Inflammatory macrophage treated with lipopolysaccharide for 1 hour (primary cell): ENCODE measurements at regions not wholly inside any gene's neighbourhood (a gene's known extent, or its start where the extent isn't known, plus 50 kb on each side); places are given as distances from the start of the nearest gene placed in this dataset.
A peak's percentile ranks its signal among the peaks of the same experiment; 100 is the strongest.

Experiments used
- DNase-seq, 2 donors: peaks; one replicate each; pipeline ENCODE4 v3.0.0-alpha.2; 2020 to 2022

GRCh38 chr7:42858570-42858969, 53.3 kb downstream of the C7orf25 start:
- no peak for DNase-seq

GRCh38 chr7:42856605-42856987, 55.3 kb downstream of the C7orf25 start:
- no peak for DNase-seq

GRCh38 chr7:42854571-42855118, 57.2 kb downstream of the C7orf25 start:
- DNase-seq = no peak

DNA sequence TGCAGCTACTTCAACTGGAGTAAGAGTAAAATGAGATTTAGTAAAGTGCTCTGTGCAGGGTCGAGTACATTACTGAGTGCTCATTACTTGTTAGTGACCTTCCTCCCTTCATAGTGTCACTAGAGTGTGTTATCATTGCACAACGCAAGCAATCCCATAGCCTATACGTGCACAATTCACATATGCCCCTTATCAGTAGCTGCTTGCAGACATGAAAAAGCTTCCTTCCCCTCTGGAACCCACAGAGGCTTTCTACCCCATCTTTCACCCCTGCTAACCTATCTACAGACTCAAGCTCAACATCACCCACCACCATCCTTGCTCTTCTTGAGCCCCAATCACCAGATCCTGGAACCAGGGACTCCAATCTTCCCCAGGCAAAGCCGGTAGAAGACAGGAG, 59.3 kb downstream of the C7orf25 start:
- DNase-seq = no peak

- peak; percentile 2 to 10 for DNase-seq
Observed at GRCh38 chr7:42843205-42843800, 68.6 kb downstream of the C7orf25 start.

DNA sequence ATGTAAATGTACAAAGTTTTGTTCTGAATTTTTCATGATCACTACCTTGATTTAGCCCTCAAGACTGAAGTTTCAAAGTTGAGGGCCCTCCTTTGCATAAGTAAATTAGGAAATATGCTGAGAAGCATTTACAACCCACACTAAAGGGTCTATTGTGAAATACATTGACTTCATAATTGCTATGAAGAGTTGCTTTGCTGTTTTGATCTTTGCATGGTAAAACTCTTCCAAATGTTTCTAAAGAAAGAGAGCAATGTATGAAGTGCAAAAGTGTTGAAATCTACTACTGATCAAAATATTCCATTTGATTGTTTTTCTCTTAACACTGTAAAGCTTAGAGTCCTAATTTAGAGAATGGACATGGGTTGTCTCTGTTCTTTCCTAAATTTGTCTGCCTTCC, 77.2 kb downstream of the C7orf25 start:
- peak; percentile 2 to 19 for DNase-seq

GRCh38 chr7:42833411-42833810, 78.5 kb downstream of the C7orf25 start:
- no peak for DNase-seq

GRCh38 chr7:42832667-42833066, 79.2 kb downstream of the C7orf25 start:
- no peak for DNase-seq

- DNase-seq = no peak
Observed at GRCh38 chr7:42831718-42832522, 80.0 kb downstream of the C7orf25 start.

- no peak for DNase-seq
Observed at GRCh38 chr7:42831006-42831717, 80.7 kb downstream of the C7orf25 start.

- DNase-seq = no peak
Observed at GRCh38 chr7:42812779-42813178, 99.1 kb downstream of the C7orf25 start.

DNA sequence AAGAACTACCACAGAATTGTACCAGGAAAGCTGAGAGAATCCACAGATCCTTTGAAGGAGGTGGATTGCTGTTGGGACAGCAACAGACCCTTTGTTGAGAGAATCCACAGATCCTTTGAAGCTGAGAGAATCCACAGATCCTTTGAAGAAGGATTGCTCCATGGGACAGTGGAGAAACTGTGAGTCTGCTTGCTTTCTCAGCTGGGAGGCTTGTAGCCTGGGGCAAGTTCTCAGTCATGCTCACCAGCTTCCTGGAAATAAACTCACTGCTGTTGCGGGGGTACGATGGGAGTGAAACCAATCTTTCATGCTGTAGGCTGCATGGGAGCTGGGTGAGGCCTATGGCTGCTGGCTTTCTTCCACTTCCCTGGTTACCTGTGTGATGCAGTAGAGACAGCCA, 106.3 kb downstream of the C7orf25 start:
- DNase-seq = no peak

DNA sequence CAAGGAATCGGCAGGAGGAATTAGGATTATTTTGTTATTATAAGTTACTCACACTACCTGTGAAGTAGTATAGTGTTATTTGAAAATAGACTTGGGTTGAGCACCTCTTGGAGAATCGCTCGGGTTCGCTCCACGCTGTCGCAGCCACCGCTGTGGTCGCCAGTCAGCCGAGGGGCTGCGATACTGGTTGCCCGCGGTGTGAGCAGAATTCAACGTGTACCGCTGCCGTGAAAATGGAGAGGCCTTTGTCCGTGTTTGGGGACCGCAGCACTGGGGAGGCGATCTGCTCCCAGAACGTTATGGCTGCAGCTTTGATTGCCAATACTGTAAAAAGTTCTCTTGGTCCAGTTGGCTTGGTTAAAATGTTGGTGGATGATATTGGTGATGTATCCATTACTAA, 117.2 kb downstream of the C7orf25 start:
- DNase-seq = no peak

DNA sequence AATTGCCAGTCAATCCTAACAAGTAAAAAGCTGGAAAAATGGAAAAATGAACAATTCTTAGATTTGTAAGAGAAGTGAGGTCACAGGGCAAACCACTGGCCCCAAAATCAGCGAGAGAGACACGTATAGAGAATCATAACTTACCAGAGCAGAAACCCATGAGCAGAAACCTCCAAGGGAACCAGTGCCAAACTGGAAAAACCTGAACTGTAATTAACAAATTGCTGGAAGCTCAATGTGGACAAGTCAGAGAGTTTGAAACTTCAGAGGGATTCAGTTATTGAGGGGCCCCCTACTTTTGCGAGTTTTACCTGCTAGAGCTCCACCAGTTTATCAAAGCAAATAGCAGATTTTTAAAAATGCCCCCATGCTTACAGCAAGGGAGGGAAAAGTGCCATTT, 119.0 kb downstream of the C7orf25 start:
- DNase-seq = no peak

DNA sequence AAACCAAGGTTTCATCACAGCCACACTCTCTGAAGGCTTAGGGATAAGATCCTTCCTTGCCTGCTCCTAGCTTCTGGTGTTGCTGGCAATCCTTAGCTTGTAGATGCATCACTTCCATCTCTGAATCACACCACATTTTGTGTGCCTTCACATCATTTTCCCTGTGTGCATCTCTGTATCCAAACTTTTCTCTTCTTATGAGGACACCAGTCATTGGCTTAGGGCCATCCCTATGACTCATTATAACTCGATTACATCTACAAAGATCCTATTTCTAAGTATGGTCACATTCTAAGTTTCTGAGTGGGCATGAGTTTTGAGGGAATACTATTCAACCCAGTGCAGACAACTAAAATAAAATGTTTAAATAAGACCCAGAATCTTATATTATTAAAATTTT, 121.7 kb downstream of the C7orf25 start:
- DNase-seq = no peak

DNA sequence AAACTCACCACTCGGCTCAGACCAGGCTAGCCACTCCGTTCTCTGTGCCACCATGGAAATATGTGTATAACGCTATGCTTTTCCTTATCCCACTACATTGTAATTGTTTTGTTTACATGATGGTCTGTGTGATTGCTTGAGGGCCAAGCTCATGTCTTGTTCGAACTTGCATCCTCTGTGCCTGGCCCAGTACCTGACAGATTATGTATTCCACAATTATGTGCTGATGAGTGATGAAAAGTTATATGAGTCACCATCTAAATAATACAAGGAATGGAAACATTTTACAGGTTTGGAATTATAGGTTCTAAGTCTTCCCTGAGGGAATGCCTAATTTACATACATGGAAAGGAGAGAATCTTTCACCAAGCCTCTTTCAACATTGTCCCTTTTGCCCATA, 137.4 kb downstream of the C7orf25 start:
- no peak for DNase-seq

DNA sequence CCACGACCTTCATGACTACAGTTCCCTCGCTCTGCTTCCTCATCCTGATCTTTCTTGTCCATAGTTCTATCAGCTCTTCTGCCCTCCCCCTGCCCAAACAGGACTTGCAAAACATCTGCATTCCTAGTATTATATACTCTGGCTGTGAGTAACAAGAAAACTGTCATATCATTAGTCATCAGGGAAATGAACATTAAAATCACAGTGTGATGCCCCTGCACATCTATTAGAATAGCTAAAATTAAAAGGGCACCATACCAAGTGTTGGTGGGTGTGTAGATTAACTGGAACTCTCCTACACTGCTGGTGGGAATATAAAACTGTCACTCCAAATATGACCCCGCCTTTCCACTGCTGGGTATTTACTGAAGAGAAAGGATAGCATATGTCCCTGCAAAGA, 141.8 kb downstream of the C7orf25 start:
- DNase-seq = no peak

DNA sequence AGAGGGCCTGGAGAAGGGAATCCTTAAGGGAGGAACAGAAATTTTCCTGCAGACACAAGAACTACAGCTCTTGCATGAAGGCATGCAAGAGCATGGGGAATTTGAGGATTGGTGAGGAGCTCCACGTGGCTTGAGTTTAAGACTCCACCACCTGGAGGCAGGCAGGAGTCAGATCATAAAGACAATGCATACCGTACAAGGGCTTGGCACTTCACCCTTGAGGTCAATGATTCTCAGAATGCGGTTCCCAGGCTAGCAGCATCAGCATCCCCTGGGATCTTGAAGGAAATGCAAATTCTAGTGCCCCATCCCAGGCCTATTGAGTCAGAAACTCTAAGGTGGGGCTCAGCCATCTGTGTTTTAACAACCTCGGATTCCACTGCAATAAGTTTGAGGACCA, 143.8 kb downstream of the C7orf25 start:
- DNase-seq = no peak

- DNase-seq = no peak
Observed at GRCh38 chr7:42766782-42767423, 145.0 kb downstream of the C7orf25 start.

DNA sequence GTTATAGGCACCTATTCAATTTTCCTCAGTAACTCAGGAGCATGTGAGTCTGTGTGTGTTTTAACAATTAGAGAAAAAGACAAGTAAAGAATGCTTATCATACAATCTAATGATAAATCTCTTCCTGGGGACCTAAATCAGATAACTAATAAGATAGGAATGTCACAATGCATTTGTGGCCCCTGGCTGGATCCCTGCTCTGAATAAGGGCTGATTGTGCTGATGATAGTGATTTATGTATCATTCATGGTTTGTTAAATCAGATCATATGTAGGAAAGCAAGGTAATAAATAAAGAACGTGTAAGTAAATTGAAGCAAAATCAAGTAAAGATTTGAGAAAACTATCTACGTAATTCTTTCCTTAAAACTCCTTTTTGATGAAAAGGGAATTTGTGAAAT, 145.9 kb downstream of the C7orf25 start:
- no peak for DNase-seq

GRCh38 chr7:42763137-42763551, 148.7 kb downstream of the C7orf25 start:
- no peak for DNase-seq

- DNase-seq = no peak
Observed at GRCh38 chr7:42761486-42761885, 150.4 kb downstream of the C7orf25 start.

DNA sequence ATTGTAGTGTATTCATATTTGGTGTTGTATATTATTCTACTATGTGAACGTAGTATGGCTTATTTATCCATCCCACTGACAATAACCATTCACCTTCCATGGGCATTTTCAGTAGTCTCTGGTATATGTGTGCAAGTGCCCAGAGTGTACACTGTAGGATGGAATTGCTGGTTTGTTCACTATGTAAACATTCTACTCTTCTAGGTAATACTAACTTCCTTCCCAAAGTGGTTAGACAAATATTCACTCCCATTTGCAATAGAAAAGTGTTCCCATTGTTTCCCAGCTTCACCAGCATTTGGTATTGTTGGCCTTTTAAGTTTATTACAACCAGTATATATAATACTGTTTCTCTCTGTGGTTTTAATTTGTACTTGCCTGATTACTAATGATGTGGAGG, 153.7 kb downstream of the C7orf25 start:
- DNase-seq = no peak
